ENCODE measurements at regions not wholly inside any gene's neighbourhood (a gene's known extent, or its start where the extent isn't known, plus 50 kb on each side); places are given as distances from the start of the nearest gene placed in this dataset.
"Not testable (repeated sequence)": the region's sequence is repeated elsewhere in the genome, so short reads cannot be mapped to it uniquely, and the experiment has no call there.

DNA sequence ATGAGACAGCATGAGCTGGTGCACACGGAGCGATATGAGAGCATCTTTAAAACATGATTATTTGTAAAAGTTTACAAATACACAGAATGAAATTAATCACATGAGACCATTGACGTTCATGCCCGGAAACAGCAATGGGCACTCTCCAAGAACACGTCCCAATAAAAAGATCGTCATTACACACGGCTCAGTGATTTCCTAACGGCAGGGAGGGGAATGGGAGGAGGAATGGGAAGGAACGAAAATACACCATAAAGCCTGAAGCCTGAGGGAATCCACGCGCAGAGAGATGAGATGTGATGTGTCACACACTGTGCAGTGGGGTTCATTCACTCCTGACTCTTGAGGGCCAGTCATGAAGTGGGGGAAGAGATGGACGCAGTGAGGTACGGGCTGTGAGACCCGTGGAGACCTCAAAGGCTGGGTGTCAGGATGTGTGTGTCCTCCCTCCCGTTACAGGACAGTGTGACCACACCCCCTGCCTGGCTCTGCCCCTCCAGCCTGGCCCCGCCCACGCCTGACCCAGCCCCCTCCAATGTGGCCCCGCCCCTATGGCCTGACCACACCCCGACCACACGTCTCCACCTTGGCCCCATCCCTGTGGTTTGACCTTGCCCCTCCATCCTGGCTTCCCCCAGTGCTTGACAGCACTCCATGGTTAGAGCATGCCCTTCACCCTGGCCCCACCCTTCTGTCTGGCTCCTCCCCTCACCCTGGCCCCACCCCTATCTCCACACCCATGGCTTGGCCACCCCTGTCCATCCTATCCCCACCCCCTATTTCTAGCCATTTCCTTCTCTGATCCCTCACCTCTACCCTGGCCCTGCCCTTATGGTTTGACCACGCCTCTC is 270.5 kb upstream of the SFSWAP start:
- TF ChIP-seq CTCF, EZH2 (IDR thresholded peaks at IDR 0.05): not testable (repeated sequence)
